HCT116 (cell line): ENCODE measurements at regions not wholly inside any gene's neighbourhood (a gene's known extent, or its start where the extent isn't known, plus 50 kb on each side); places are given as distances from the start of the nearest gene placed in this dataset.

Source experiments
- CTCF ChIP-seq, 3 experiments: fragments of 200-600 bp in 1 of 3; sonication (generic) in 1 of 3; IDR thresholded peaks in 2 of 3; conservative IDR thresholded peaks in 1 of 3; 2 replicates each; pipeline ENCODE4 v1.5.1; 2012 to 2017; ENCODE audit warnings: low read depth in 2 of 3, low read length in 2 of 3, antibody characterized with exemption in 1 of 3, borderline replicate concordance in 1 of 3, control low read depth in 1 of 3, mild to moderate bottlenecking in 1 of 3, mixed read lengths in 1 of 3, mixed run types in 1 of 3, moderate library complexity in 1 of 3; ENCODE audit not compliant: insufficient read depth in 1 of 3
- TCF7L2 ChIP-seq: IDR thresholded peaks from 2 replicates; pipeline ENCODE4 v1.7.0; 2011; ENCODE audit warnings: borderline replicate concordance, inconsistent platforms; ENCODE audit not compliant: insufficient read depth, insufficient read length; ENCODE audit errors: extremely low read depth

- TF ChIP-seq CTCF (IDR thresholded peaks at IDR 0.05 in 2 of 3, conservative IDR thresholded peaks at IDR 0.05 in 1 of 3; ENCODE audit: borderline replicate concordance in 1 of 3, insufficient read depth in 1 of 3, low read depth in 2 of 3, low read length in 2 of 3) (no peak), TCF7L2 (no peak)
These were observed 201.7 kb upstream of the ANK2 start for GRCh38 chr4:112847781-112848180.
